NCI-H146 (cell line): ENCODE measurements at regions not wholly inside any gene's neighbourhood (a gene's known extent, or its start where the extent isn't known, plus 50 kb on each side); places are given as distances from the start of the nearest gene placed in this dataset.

Experiments
- DNase-seq: peaks from one replicate; lab custom pipeline; 2025; lab: John Stamatoyannopoulos, UW

DNA sequence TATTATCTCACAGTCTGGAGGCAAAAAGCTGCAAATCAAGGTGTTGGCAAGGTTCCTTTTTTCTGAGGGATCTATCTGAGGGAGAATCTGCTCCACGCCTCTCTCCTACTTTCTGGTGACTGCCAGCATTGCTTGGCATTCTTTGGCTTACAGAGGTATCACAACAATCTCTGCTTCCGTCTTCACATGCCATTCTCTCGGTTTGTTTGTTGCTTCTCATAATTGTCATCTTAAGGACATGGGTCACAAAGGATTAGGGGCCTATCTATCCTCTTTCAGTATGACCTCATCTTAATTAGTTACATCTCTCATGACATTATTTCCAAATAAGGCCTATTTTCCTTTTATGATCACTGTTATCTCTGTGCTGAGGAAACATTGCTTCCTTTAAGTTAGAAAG is 345.0 kb downstream of the FOXG1 start:
- no peak for DNase-seq

DNA sequence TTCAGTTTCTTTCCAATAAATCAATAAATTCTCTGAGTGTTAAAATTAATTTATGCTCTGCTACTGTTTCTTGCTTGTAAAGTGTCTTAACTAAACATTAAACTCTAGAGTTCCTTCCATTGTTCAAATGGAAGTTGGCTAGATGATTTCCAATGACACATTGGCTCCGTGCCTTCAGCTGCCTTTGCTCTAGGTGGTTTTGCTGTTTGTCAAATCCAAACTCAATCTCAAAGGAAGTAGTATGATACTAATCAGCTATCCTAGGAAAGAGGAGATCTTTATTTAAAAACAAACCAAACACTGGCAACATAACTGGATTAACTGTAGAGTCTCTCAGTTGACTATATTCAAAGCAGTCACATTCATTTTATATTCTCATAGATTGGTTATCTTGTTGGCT is 356.4 kb downstream of the FOXG1 start:
- DNase-seq: no peak

DNA sequence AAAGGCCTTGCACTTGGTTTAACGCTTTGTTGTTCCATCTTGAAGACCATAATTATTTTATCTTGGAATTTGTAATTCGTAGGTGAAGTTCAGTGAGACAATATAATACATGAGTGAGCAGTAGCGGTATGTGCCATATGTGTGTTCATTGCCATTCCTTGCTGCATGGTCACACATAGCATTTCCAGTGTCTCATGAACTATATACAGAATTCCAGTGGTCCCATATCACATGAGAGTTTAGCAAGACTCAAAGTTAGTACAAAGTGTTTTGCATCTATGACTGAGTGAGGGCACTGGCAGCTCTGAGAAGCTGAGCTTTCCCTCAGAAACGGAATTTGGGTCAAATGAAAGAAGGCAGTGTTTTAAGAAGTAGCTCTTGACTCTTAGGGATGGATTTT is 359.8 kb downstream of the FOXG1 start:
- no peak for DNase-seq

DNA sequence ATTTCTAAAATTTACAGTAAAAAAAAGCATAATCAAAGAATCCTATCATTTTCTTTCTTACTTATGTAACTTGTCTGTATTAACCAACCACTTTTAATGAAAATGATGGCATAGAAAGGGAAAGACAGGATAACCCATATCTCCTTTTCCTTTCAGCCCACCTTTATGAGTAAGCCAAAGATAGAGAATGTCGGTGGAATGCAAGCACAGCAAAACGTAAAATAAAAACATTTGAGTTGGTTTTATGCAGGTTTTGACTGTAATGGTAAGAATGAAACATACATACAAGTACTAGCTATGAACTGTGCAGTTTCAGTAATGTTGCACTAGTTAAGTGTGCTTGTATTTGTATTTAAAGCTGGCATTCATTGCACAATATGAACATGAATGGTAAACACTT is 360.3 kb downstream of the FOXG1 start:
- no peak for DNase-seq

DNA sequence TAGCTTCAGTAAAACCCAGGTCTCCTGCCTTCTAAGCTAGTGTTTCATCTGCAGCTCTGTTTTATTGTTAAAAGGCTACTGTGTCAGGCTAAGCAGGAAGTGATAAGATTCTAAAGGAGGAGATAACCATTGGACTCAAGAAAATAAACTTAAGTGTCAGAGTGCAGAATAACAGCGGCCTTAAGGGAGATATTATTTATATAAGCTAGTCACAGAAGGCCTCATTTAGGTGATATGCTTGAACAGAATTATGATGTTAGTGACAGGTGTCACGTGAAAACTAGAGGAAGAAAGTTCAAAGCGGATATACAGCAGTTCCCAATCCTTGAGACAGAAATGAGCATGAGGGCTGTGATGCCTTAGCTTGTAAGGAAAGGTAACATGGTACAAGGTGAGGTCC is 373.4 kb downstream of the FOXG1 start:
- DNase-seq: no peak

DNA sequence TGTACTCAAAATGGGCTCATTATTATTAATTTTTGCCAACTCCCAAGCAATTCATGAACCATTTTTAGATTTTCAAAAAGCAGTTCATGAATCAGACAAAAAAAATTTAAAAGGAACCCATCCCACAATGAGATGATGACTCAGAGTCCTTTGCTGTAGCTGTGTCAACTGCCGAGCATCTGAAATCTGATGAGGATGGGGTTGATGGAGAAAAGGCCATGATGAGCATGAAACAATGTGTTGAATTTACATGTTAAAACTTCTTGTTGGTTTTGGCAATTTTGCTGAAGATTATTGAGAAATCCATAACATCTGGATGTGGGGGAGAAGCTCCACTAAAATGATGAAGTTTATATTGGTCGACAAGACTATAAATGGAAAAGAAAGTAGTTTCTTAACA is 378.0 kb downstream of the FOXG1 start:
- no peak for DNase-seq

DNA sequence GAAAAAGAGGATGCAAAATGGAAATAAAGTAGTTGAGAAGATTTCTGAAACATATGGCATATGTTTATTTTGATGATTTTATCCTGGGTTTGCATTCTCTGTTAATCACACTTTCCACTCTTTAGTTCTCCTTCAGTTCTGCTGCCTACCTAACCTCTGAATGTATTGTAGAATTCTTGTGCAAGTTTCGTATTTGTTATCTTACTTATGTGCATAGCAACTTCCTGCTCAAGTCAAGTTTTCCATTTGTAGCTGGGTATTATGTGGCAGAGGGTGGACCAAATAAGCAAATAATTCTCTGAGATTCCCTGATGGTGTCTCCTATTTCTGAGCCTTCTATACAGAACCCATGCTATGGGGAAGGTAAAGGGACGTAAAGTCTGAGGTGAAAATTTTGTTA is 381.6 kb downstream of the FOXG1 start:
- DNase-seq: no peak

DNA sequence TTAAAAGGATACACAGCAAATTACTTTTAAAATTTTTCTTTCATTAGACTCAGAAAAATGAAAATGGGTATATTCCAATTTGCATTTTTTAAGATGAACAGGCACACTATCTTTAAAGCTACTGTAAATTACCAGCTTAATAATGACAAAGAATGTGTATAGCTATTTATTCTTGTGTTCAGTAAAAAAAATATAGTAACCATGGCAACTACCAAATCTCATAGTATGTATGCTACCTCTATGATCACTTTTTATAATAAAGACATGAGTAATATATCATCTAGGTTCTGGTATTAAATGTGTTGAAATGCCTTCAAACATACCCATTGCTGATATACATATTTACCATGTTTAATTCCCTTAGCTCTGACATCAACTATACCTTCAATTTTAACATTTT is 383.2 kb downstream of the FOXG1 start:
- DNase-seq: no peak

DNA sequence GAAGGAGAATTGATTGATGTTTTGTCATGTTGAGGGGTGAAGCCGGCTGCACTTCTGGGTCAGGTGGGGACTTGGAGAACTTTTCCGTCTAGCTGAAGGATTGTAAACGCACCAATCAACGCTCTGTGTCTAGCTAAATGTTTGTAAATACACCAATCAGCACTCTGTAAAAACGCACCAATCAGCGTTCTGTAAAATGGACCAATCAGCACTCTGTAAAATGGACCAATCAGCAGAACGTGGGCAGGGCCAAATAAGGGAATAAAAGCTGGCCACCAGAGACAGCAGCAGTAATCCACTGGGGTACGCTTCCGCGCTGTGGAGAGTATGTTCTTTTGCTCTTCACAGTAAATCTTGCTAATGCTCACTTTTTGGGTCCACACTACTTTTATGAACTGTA is 384.1 kb downstream of the FOXG1 start:
- DNase-seq: no peak

DNA sequence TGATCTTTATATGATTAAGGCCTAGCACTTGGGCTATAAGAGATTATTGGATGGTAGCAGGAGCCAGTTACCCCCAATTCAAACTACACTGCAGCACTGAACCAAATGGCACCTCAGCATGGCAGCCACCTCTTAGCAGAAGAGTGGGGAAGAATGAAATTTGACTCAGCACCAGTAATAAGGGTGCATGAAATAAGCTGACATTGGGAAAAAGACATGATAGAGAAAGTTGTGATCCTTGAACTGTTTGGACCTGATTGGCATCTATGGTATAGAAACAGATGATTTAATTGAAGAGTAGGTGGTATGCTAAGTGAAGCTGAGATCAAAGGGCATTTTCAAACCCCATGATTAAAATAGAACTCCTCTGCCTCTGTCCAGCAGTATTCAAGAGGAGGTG is 389.5 kb downstream of the FOXG1 start:
- no peak for DNase-seq

DNA sequence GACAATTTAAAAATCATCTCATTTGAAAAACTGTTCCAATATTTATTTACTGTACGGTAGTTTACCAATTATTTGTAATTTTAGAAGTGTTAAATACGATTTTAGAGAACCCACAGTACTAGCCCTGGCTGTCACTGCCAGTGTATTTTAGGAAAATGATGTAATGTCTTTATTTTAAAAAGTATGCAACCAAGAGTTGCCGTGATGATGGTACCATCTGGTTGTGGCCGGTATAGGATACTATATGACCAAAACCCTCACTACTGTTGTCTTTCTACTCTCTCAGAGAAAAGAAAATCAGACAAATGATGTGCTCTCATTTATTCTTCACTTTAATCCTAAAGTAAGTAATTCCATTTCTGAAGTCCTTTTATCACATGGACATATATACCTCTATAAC is 395.0 kb downstream of the FOXG1 start:
- no peak for DNase-seq

DNA sequence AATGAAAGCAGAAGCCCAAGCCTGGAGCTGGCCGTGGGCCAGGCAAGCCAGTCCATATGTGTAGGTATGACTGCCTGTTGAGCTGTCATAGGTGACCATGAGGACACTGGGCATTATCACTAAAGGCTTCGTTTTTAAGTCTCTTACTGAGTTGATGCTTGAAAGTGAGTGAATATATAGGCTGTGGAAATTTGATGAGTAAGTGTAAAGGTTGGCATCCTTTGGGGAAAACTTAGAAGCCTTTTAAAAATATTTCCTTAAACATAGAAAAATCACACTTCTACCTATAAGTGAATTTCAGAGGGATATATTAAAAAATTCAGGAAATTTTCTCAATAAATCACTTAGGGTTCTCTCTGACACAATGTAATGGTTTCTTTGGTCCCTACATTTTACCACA is 396.5 kb downstream of the FOXG1 start:
- DNase-seq: peak; percentile 45

DNA sequence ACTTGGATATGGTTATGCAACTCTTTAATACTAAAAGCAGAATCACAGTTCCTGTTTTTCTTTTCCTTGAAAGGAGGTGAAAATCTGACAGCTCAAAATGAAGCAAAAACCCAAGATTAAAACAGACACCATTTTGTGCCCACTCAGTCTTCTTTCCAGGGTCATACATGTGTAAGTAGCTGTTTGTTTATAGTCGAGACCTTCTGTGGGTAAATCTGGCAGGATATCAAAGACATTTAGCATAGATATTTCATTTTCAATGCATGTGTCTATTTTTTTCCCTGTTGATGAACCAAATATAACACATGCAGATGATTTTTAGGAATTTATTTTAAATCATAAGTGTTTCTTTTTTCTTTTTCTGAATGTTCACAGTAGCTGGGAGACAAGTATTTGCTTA is 398.8 kb downstream of the FOXG1 start:
- no peak for DNase-seq

DNA sequence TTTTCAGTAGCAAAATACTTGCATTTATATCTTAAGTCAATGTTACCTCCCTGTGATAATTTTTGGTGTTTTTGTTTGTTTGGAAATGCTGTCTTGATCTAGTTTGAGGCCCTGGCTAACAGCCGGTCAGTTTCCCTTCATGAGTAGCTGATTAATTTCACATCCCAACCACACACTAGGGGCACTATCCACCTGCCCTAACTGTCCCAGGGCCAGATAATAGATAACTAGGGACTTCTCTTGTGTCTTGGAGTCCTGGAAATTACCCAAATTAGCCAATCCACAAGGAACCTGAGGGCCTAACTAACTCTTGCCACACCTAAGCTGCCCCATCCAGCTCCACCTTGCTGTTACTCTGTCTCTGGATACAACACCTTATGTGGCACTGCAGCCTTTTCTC is 399.9 kb downstream of the FOXG1 start:
- DNase-seq: no peak

DNA sequence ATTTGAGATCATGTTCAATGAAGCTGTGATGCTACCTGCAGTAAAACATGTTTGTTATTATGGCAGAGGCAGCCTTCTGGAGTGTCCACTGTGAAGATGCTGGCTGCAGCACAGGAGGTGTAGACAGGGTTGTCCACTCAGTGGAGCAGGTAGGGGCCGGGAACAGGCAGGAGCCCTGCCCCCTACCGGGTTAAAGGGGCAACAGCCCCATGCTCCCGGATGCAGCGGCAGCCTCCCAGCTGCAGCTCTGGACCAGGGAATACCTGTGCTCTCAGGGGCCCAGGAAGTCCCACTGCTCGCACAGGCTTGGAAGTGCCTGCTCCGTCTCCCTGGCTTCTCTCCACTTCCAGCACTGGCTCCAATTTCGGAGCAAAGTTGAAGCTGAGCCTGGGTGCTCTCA is 401.6 kb downstream of the FOXG1 start:
- no peak for DNase-seq

DNA sequence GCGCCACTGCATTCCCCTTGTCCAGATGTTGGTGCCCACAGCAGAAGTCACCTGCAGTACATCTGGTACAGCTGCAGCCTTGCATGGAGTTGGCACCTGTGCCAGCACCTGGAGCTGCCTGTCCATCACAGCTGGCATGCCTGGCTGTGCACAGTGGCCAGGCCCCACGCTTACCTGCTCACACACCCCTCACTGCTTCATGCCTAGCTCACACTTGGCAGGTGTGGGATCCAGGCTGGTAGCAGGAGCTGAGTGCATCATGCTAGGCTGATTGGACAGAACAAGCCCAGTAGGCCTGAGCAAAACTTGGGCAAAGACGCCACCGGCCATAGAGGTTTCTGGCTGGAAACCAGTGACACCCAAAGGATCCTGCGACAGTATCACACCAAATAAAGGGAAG is 402.8 kb downstream of the FOXG1 start:
- DNase-seq: no peak

DNA sequence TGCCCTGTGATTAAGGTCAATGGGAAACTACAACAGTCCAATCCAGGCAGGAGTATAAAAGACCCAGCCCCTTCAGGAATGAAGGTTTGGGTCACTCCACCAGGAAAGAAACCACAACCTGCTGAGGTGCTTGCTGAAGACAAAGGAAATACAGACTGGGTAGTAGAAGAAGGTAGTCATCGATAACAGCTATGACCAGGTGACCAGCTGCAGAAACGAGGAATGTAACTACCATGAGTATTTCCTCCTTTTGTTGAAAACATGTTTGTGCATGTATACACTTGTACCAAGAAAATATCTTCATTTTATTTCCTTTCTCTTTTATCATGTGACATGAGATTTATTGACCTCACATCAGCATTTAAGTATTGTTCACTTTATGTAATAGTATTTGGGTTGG is 409.1 kb downstream of the FOXG1 start:
- no peak for DNase-seq

DNA sequence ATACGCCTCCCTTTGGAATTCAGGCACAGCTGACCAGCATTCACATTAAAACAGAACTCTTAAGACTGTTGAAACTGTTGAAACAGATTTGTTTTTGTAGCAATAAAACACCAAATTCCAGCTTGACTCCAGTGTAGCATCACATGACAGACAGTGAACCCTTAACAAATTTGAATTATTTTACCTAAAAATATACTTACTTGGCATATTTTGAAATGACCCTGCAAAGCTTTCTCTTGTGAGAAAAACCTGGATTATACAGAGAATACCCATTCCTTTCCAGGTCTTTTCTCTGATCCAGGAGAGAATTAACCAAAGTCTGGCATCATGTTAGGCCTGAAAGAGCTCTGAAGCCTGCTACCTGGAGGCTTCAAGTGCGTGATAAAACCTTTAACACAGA is 410.3 kb downstream of the FOXG1 start:
- DNase-seq: no peak

DNA sequence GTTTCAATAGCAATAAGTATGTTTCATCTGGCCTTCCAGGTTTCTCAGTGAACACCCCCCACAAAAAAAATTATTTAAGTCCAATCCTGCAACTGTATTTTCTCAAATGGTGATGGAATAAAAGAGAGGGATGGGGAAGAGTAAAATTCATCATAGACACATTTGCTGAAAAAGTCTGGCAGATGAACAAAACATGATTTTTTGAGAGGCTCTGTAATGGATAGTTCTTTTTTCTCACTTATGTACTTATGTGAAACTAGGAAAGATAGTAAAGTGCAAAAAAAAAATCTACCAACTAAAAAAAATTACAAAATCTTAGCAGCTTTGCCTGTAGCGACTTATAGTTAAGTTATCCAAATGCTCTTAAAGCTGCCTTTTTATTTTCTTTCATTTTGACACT is 412.4 kb downstream of the FOXG1 start:
- DNase-seq: no peak

DNA sequence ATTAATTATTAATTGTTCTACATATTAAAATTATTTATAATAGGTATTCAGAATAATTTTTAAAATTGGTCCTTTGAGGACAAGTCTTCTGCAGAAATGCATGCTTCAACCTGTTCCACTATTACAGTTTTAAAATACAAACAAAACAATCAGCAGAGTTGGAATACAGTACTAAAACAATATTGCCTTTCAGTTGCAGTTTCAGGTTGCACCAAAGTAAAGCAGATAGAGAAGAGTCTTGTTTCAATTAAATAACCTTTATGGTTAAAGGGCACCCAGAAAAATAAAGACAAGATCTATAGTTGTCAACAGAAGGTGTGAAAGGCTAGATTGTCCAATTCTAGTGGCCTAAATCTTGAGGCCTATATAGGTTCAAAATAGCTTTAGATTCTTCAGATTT is 424.5 kb downstream of the FOXG1 start:
- no peak for DNase-seq

DNA sequence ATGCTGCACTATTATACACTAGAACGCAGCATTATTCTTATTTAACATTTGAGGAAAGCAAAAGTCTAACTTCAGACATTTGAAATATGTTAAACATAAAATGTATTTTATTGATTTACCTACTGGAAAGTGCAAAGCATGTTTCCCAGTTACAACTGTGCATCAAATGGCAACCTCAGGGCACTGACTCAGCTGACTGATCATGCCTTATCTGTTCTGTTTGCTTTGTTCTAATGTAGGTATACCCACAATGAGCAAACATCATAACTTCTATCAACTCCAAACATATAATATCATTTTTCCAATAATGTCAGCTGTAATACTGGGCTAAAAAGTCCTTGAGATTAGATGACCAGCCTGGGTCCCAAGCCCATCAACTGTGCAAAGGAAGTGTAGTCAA is 431.0 kb downstream of the FOXG1 start:
- DNase-seq: no peak

DNA sequence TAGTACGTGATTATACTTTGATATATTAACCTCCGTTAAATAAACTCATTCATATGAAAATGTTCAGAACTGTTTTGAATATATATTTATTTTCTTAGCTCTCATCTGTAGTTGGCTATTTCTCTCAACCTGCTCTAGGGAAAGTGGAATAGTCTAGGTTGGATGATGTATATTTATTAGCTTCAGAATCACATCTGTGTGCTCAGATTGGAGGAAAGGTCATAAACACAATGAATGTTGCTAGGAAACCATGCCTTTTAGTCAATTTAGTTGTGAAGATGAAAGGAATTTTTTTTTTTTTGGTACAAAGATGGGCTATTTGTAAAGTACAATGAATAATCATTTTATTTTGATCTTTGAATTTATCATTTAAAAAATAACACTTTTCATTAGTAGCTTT is 439.1 kb downstream of the FOXG1 start:
- DNase-seq: no peak

DNA sequence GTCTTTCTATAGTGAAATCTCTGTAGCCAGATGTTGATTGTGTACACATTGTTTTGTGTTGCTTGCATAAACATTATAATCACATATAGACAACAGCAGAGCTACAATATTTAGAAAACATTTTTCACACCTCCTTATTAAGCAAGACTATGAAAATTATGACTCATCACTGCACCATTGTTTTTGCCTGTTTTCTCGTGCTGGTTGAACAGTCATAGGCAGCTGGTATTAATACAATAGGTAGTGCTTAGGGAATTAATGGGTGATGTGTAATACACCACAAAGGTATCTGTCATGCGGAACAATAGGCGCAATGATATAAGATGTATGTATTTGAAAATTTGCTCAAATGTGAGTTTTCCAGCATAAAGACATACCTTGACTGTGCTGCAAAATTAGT is 449.3 kb downstream of the FOXG1 start:
- peak; percentile 88 for DNase-seq

DNA sequence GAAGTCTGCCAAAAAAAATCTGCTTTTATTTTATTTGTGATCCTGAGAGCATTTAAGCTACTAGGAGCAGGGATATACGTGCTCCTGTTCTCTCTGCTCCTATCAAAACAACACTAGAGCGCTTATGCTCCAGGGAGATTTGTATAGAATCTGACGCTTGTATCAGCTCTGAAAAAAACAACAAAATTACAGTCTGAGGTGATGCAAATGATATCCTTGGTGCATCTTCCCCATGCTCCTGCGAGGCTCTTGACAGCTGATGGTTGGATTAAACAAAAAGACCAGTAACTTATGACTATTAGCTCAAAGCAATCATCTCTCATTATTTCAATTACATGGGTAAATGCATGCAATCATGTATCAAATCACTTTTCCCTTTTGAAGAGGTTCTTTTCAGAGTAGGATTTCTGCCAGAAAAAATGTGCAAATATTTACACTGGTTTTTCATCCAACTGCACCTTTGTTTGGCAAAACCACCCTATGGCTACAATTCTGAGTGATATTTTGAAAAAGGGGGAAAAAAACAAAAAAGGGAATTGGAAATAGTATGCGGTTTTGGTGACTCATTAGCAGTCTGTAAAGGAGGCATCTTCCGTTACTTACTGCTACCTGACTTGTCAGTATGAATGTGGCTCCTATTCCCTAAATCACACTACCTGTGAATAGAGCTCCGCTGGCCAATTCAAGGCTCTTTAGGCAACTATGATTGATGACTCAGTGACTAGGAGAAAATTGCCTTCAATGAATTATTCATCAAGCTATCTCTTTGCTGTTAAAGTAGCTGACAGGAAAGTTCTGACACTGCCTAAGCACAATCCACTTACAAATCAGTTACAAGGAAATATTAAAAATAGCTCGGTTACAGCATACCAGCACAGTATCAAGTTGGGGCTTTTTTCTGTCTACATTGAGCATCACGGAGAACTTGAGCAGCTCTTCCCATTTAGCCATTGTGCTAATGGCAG is 450.0 kb downstream of the FOXG1 start:
- peak; percentile 98 for DNase-seq
